Loucy (cell line): ENCODE measurements at regions not wholly inside any gene's neighbourhood (a gene's known extent, or its start where the extent isn't known, plus 50 kb on each side); places are given as distances from the start of the nearest gene placed in this dataset.

Source experiments
- H2AFZ ChIP-seq: fragments of 200-600 bp; sonication (generic); 2 replicates; pipeline ENCODE4 v1.6.0; 2016; ENCODE audit warnings: antibody characterized with exemption, mild to moderate bottlenecking, low read length, moderate library complexity
- H3F3A ChIP-seq: fragments of 200-600 bp; 2 replicates; pipeline ENCODE4 v1.6.0; 2016; ENCODE audit warnings: antibody characterized with exemption, low read depth, mild to moderate bottlenecking
- H3K27me3 ChIP-seq: fragments of 200-600 bp; sonication (generic); 2 replicates; pipeline ENCODE4 v1.6.1; 2014; ENCODE audit warnings: low read length, mild to moderate bottlenecking; ENCODE audit not compliant: insufficient read depth, poor library complexity, severe bottlenecking
- H3K36me3 ChIP-seq: fragments of 200-600 bp; sonication (generic); 2 replicates; pipeline ENCODE4 v1.6.1; 2016; ENCODE audit warnings: low read length; ENCODE audit not compliant: insufficient read depth
- H3K4me1 ChIP-seq: fragments of 200-600 bp; sonication (generic); 2 replicates; pipeline ENCODE4 v1.5.1; 2014; ENCODE audit warnings: low read length, mild to moderate bottlenecking; ENCODE audit not compliant: insufficient read depth, poor library complexity, severe bottlenecking
- H3K4me2 ChIP-seq: fragments of 200-600 bp; sonication (generic); 2 replicates; pipeline ENCODE4 v1.6.0; 2014; ENCODE audit warnings: antibody characterized with exemption, low read length, low read depth, mild to moderate bottlenecking; ENCODE audit not compliant: poor library complexity, severe bottlenecking
- H3K4me3 ChIP-seq: fragments of 200-600 bp; sonication (generic); 2 replicates; pipeline ENCODE4 v1.5.1; 2014; ENCODE audit warnings: low read length, mild to moderate bottlenecking, mixed read lengths; ENCODE audit not compliant: poor library complexity, severe bottlenecking
- H3K79me2 ChIP-seq: fragments of 200-600 bp; sonication (generic); 2 replicates; pipeline ENCODE4 v1.6.1; 2014; ENCODE audit warnings: low read length; ENCODE audit not compliant: insufficient read depth
- H3K9ac ChIP-seq: fragments of 200-600 bp; sonication (generic); 2 replicates; pipeline ENCODE4 v1.6.0; 2014; ENCODE audit warnings: mild to moderate bottlenecking, low read depth, low read length, moderate library complexity; ENCODE audit not compliant: poor library complexity, severe bottlenecking
- H3K9me2 ChIP-seq: fragments of 200-600 bp; sonication (generic); replicated peaks from 2 replicates; pipeline ENCODE4 v1.6.1; 2016; ENCODE audit warnings: low read depth, low read length, mixed read lengths
- H3K9me3 ChIP-seq: fragments of 200-600 bp; sonication (generic); 2 replicates; pipeline ENCODE4 v1.6.1; 2014; ENCODE audit warnings: mild to moderate bottlenecking, antibody characterized with exemption, low read length, low read depth; ENCODE audit not compliant: insufficient read depth
- H4K20me1 ChIP-seq: fragments of 200-600 bp; sonication (generic); 2 replicates; pipeline ENCODE4 v1.6.0; 2014; ENCODE audit warnings: antibody characterized with exemption, low read length, mild to moderate bottlenecking; ENCODE audit not compliant: insufficient read depth, poor library complexity, severe bottlenecking
- CTCF ChIP-seq: fragments of 200-600 bp; sonication (generic); conservative IDR thresholded peaks from 2 replicates; pipeline ENCODE4 v1.5.1; 2014; ENCODE audit warnings: mild to moderate bottlenecking, antibody characterized with exemption, low read length
- EZH2phosphoT487 ChIP-seq: fragments of 200-600 bp; IDR thresholded peaks from 2 replicates; pipeline ENCODE4 v1.6.1; 2018; ENCODE audit warnings: antibody characterized with exemption, mild to moderate bottlenecking, moderate library complexity, borderline replicate concordance

- no peaks in the 10 kb centered on the region for H4K20me1 ChIP-seq
- no peaks in the 10 kb centered on the region for H3K27me3 ChIP-seq
- H3K9me3 ChIP-seq = no peaks in the 10 kb centered on the region
- H3K9ac ChIP-seq = no peak overlapping the region
- no peak overlapping the region for H3K4me3 ChIP-seq
- H3K9me2 ChIP-seq = no peaks in the 10 kb centered on the region
- H3K4me1 ChIP-seq = no peaks in the 10 kb centered on the region
- H3F3A ChIP-seq = no peaks in the 10 kb centered on the region
- TF ChIP-seq CTCF (peak; percentile 54), EZH2phosphoT487 (no peak)
- no peak overlapping the region for H3K4me2 ChIP-seq
- H3K36me3 ChIP-seq = no peaks in the 10 kb centered on the region
- no peaks in the 10 kb centered on the region for H3K79me2 ChIP-seq
- no peak overlapping the region for H2AFZ ChIP-seq
Measured at GRCh38 chr4:134470544-134470943, 269.0 kb upstream of the PABPC4L start.

GRCh38 chr4:134465417-134465816, 263.8 kb upstream of the PABPC4L start:
- Histone ChIP-seq H3K9me2 (no peaks in the 10 kb centered on the region), H2AFZ (no peak overlapping the region), H3K79me2 (no peaks in the 10 kb centered on the region), H3K4me2 (no peak overlapping the region), H4K20me1 (no peaks in the 10 kb centered on the region), H3K36me3 (no peaks in the 10 kb centered on the region), H3K27me3 (no peaks in the 10 kb centered on the region), H3K9ac (no peak overlapping the region), H3K9me3 (no peaks in the 10 kb centered on the region), H3K4me3 (no peak overlapping the region), H3K4me1 (no peaks in the 10 kb centered on the region), H3F3A (no peaks in the 10 kb centered on the region)
- TF ChIP-seq CTCF (no peak), EZH2phosphoT487 (no peak)

- Histone ChIP-seq H3K4me2 (no peak overlapping the region), H3K4me3 (no peak overlapping the region), H2AFZ (no peak overlapping the region), H3K79me2 (no peaks in the 10 kb centered on the region), H3K9ac (no peak overlapping the region), H3K4me1 (no peaks in the 10 kb centered on the region), H3K27me3 (no peaks in the 10 kb centered on the region), H3K9me2 (no peaks in the 10 kb centered on the region), H3F3A (no peaks in the 10 kb centered on the region), H4K20me1 (no peaks in the 10 kb centered on the region), H3K9me3 (no peaks in the 10 kb centered on the region), H3K36me3 (no peaks in the 10 kb centered on the region)
- TF ChIP-seq EZH2phosphoT487 (no peak), CTCF (no peak)
Measured at GRCh38 chr4:134463771-134464170, 262.2 kb upstream of the PABPC4L start.
